DND-41 (cell line): ENCODE measurements at regions not wholly inside any gene's neighbourhood (a gene's known extent, or its start where the extent isn't known, plus 50 kb on each side); places are given as distances from the start of the nearest gene placed in this dataset.

Experiments used
- ATAC-seq: fragments of 200-7000 bp; cut with Tn5 transposase; 3 replicates; pipeline ENCODE4 v1.9.1; 2021; ENCODE audit warnings: low read depth; ENCODE audit not compliant: insufficient read depth
- DNase-seq: peaks from one replicate; pipeline ENCODE4 v3.0.0-alpha.2; 2020
- H2AFZ ChIP-seq: 2 replicates; pipeline ENCODE4 v1.6.0; 2012; ENCODE audit warnings: low read depth, low read length
- H3K27ac ChIP-seq: 2 replicates; pipeline ENCODE4 v1.5.1; 2012; ENCODE audit warnings: low read length, inconsistent platforms
- H3K27me3 ChIP-seq: fragments of 200-600 bp; sonication (generic); 2 replicates; pipeline ENCODE4 v1.6.0; 2012; ENCODE audit warnings: low read length, mild to moderate bottlenecking, inconsistent platforms; ENCODE audit not compliant: insufficient read depth, poor library complexity
- H3K36me3 ChIP-seq: 2 replicates; pipeline ENCODE4 v1.5.1; 2012; ENCODE audit warnings: low read length, inconsistent platforms; ENCODE audit not compliant: insufficient read depth
- H3K4me1 ChIP-seq: 2 replicates; pipeline ENCODE4 v1.5.1; 2012; ENCODE audit warnings: mild to moderate bottlenecking, low read length; ENCODE audit not compliant: insufficient read depth
- H3K4me2 ChIP-seq: 2 replicates; pipeline ENCODE4 v1.6.0; 2012; ENCODE audit warnings: mild to moderate bottlenecking, moderate library complexity, low read length, inconsistent platforms; ENCODE audit not compliant: insufficient read depth
- H3K4me3 ChIP-seq, 2 experiments: fragments of 200-600 bp in 1 of 2; shearing (Covaris generic) in 1 of 2; 2 replicates each; pipeline ENCODE4 v1.5.1; 2012 to 2016; ENCODE audit warnings: inconsistent platforms in 2 of 2, low read length in 2 of 2, mild to moderate bottlenecking in 2 of 2, low read depth in 1 of 2, moderate library complexity in 1 of 2
- H3K79me2 ChIP-seq: 2 replicates; pipeline ENCODE4 v1.6.0; 2012; ENCODE audit warnings: low read length, inconsistent platforms; ENCODE audit not compliant: insufficient read depth
- H3K9ac ChIP-seq: 2 replicates; pipeline ENCODE4 v1.6.0; 2012; ENCODE audit warnings: low read depth, mild to moderate bottlenecking, inconsistent platforms, low read length, moderate library complexity
- H3K9me3 ChIP-seq: 2 replicates; pipeline ENCODE4 v1.5.1; 2012; ENCODE audit warnings: low read length, moderate library complexity, mild to moderate bottlenecking, inconsistent platforms; ENCODE audit not compliant: insufficient read depth, severe bottlenecking
- H4K20me1 ChIP-seq: 2 replicates; pipeline ENCODE4 v1.6.0; 2012; ENCODE audit warnings: low read length; ENCODE audit not compliant: insufficient read depth
- EZH2 ChIP-seq: IDR thresholded peaks from 3 replicates; pipeline ENCODE4 v1.6.1; 2012; ENCODE audit warnings: borderline replicate concordance, low read depth, mild to moderate bottlenecking, moderate library complexity, low read length, inconsistent platforms; ENCODE audit not compliant: severe bottlenecking
- TF ChIP-seq, protein P1 (sequence below): IDR thresholded peaks from 2 replicates; pipeline ENCODE4 v1.5.1; 2012; ENCODE audit warnings: borderline replicate concordance, low read length, moderate library complexity, mild to moderate bottlenecking; ENCODE audit not compliant: poor library complexity, severe bottlenecking; ENCODE audit errors: extremely low read depth

DNA sequence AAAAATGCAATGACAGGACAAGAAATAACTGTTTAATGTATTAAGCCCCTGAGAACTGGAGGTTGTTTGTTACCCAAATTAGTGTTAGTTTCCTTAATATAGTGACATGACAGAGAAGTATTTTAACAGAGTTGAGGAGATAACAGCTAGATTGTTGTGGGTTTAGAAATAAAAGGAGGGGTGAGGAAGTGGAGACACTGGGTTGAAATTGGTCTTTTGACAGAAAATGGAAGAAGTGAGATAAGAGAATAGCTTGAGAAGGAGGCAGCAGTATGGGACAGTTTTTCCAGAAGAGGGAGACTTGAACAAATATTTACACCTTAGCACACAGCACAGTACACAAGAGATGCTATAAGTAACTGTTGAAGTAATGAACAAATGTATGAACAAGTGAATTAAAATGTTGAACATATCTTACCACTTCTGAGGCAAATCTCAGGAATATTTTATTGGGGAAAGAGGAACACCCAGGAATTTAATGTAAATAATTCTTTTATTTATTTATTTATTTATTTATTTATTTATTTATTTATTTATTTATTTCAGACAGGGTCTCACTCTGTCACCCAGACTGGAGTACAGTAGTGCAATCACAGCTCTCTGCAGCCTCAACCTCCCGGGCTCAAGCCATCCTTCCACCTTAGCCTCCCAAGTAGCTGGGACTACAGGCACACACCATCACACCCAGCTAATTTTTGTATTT lies 58.0 kb upstream of the EGFL6 start:
- Histone ChIP-seq H3K27me3 (no peaks in the 10 kb centered on the region), H3K4me3 (no peak overlapping the region), H2AFZ (no peak overlapping the region), H3K36me3 (no peaks in the 10 kb centered on the region), H3K9ac (no peak overlapping the region), H3K9me3 (no peaks in the 10 kb centered on the region), H3K4me1 (no peaks in the 10 kb centered on the region), H3K79me2 (no peaks in the 10 kb centered on the region), H4K20me1 (no peaks in the 10 kb centered on the region), H3K27ac (no peak overlapping the region), H3K4me2 (no peak overlapping the region)
- no peak for TF ChIP-seq EZH2
- TF ChIP-seq, protein P1, sequence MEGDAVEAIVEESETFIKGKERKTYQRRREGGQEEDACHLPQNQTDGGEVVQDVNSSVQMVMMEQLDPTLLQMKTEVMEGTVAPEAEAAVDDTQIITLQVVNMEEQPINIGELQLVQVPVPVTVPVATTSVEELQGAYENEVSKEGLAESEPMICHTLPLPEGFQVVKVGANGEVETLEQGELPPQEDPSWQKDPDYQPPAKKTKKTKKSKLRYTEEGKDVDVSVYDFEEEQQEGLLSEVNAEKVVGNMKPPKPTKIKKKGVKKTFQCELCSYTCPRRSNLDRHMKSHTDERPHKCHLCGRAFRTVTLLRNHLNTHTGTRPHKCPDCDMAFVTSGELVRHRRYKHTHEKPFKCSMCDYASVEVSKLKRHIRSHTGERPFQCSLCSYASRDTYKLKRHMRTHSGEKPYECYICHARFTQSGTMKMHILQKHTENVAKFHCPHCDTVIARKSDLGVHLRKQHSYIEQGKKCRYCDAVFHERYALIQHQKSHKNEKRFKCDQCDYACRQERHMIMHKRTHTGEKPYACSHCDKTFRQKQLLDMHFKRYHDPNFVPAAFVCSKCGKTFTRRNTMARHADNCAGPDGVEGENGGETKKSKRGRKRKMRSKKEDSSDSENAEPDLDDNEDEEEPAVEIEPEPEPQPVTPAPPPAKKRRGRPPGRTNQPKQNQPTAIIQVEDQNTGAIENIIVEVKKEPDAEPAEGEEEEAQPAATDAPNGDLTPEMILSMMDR, result no peak
- DNase-seq, result no peak
- no peak for ATAC-seq

DNA sequence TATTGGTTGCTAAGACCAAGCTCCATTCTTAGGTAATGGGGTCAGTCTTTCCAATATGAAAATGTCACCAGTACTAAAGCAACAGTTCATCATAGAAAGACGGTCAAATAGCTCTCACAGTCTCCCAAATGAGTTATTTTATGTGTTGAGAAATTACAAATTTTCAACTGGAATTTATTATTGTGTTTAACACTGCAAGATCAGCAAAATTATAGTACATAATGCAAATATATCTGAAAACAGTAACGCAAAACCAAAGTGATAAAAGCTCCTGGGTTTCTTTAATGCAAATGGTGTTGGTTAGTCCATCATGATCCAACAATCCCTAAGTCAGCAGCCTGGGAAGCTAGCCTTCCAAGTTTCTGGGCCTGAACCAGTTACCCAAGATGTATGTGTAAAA lies 61.5 kb upstream of the EGFL6 start:
- Histone ChIP-seq H4K20me1 (no peaks in the 10 kb centered on the region), H3K4me1 (no peaks in the 10 kb centered on the region), H2AFZ (no peak overlapping the region), H3K36me3 (no peaks in the 10 kb centered on the region), H3K9me3 (no peaks in the 10 kb centered on the region), H3K9ac (no peak overlapping the region), H3K79me2 (no peaks in the 10 kb centered on the region), H3K27me3 (no peaks in the 10 kb centered on the region), H3K4me3 (no peak overlapping the region), H3K27ac (no peak overlapping the region), H3K4me2 (no peak overlapping the region)
- TF ChIP-seq EZH2, result no peak
- TF ChIP-seq, protein P1, result no peak
- no peak for ATAC-seq
- no peak for DNase-seq

GRCh38 chrX:13506574-13506973 lies 62.8 kb upstream of the EGFL6 start:
- TF ChIP-seq, protein P1, result peak; percentile 68
- TF ChIP-seq EZH2, result no peak
- Histone ChIP-seq H3K9ac (no peak overlapping the region), H3K4me2 (no peak overlapping the region), H4K20me1 (no peaks in the 10 kb centered on the region), H3K9me3 (no peaks in the 10 kb centered on the region), H2AFZ (no peak overlapping the region), H3K36me3 (no peaks in the 10 kb centered on the region), H3K27ac (no peak overlapping the region), H3K4me1 (no peaks in the 10 kb centered on the region), H3K4me3 (no peak overlapping the region), H3K79me2 (no peaks in the 10 kb centered on the region), H3K27me3 (no peaks in the 10 kb centered on the region)
- DNase-seq (peak; percentile 51), ATAC-seq (no peak)

DNA sequence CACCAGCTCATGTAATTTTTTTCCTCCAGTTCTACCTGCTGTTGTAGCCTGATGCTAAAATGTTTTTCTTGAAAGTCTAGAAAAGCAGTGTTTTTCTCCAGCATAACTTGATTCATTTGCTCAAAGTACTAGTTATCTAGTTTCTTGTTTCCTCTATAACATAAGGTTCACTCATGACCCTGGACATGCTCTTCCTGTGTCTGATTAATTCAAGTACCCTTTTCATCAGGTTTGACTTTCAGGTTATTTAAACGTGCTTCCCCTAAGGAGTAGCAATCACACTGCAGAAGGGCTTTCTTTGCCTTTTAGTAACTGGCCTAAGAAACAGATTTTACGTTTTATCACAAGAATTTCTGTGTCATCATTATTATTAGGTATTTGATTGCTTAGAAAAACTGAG lies 66.8 kb upstream of the EGFL6 start:
- H4K20me1 ChIP-seq, result no peaks in the 10 kb centered on the region
- no peak overlapping the region for H2AFZ ChIP-seq
- no peak overlapping the region for H3K9ac ChIP-seq
- no peaks in the 10 kb centered on the region for H3K27me3 ChIP-seq
- no peaks in the 10 kb centered on the region for H3K79me2 ChIP-seq
- ATAC-seq (no peak), DNase-seq (no peak)
- H3K4me1 ChIP-seq, result no peaks in the 10 kb centered on the region
- H3K4me3 ChIP-seq, result no peak overlapping the region
- H3K4me2 ChIP-seq, result no peak overlapping the region
- H3K36me3 ChIP-seq, result no peaks in the 10 kb centered on the region
- no peak overlapping the region for H3K27ac ChIP-seq
- no peaks in the 10 kb centered on the region for H3K9me3 ChIP-seq
- TF ChIP-seq, protein P1, result no peak
- no peak for TF ChIP-seq EZH2
